HPDE6-E6E7 (cell line): ENCODE measurements at regions not wholly inside any gene's neighbourhood (a gene's known extent, or its start where the extent isn't known, plus 50 kb on each side); places are given as distances from the start of the nearest gene placed in this dataset.
"Not testable (repeated sequence)": the region's sequence is repeated elsewhere in the genome, so short reads cannot be mapped to it uniquely, and the experiment has no call there.

Source experiments
- DNase-seq: peaks from one replicate; pipeline ENCODE4 v3.0.0; 2011; ENCODE audit warnings: missing footprints; ENCODE audit errors: extremely low spot score

- no peak for DNase-seq
Measured at GRCh38 chr3:159723295-159723694, 265.3 kb upstream of the IL12A start.

- no peak for DNase-seq
Measured at GRCh38 chr3:159724627-159725026, 264.0 kb upstream of the IL12A start.

DNA sequence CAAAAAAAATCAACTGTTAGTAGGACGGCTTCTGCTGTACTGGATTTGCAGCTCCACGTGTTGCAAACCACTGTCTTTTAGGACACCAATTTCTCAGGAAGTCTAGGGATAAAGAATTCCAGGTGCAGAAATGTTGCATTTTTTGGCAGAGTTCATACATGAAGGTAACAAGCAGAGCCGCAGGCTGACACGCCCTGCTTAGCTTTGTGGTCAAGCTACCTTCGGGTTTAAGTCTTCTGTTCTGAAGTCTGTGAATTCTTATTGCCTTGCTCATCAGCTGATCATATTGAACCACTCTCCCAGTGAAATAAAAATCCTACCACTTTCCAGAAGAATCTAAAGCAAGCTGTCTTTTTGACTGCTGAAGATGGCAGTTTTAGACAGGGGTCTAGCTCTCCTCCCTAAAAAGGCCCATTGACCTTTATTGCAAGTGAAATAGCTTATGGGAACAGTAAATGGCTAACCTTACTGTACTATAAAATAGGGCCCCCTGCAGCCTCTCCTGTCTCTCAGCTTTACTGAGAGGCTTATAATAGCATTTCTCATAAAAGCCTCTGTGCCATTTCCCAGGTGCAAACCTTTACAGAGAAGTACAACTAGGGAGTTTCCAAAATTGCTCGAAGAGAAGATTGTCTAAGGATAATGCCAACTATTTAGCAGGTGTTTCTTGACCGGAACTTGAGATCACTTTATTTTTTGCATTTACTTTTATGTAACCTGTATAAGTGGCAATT is 262.2 kb upstream of the IL12A start:
- DNase-seq: peak; percentile 84

DNA sequence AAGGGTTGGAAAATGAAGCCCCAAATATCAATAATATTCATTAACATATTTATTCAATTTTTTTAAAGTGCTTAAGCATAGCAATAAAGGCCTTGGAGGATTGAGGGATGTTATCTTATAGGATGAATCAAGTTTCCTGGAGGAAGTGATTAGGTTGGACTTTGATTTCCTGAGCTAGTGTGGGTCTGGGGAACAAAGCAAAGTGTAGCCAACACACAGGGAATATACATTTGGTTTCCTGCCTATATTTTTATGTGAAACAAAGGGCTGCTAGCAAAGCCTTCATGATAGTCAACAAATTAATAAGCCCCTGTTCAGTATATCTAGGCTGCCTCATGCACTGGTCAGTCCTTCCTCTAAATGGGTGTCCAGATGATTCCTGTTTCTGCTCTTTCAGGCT is 261.1 kb upstream of the IL12A start:
- DNase-seq: no peak

DNA sequence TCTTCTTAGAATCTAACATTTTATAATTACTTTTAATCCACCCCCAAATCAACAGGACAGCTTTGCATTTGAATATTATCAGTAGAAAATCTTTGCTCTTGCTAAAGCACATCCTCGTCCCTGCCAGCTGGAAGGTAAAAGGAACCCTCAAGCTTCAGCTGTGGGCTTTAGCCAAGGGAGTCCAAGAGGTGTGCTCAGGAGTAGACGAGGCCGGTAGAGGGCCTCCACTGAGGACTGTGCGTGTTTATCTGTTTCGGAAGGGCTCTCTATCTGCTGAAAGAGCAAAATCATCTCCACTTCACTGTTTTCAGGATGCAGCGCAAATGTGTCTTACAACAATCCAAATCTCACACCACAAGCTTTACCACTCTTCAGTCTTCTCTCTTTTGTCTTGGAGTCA is 257.4 kb upstream of the IL12A start:
- DNase-seq: no peak

GRCh38 chr3:159732172-159733111 is 256.2 kb upstream of the IL12A start:
- DNase-seq: peak; percentile 34

- no peak for DNase-seq
Measured at GRCh38 chr3:159733194-159733860, 255.3 kb upstream of the IL12A start.

DNA sequence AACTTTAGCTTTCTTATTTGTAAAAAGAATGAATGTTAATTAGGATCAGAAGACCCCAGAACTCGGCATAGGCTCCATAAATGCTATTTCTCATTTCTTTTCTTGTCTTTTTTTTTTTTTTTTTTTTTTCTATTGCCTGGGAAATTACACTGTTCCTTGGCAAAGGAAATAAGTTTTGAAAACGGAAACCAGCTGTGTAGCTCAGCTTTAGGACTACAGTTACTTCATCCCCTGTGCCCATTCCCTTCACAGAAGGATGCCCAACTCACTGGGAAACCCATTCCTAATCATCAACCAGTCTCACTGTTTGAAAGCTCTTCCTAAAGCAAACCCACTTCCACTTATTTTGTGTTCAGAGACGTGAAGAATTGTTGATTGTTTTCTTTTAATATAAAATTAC is 254.0 kb upstream of the IL12A start:
- no peak for DNase-seq

DNA sequence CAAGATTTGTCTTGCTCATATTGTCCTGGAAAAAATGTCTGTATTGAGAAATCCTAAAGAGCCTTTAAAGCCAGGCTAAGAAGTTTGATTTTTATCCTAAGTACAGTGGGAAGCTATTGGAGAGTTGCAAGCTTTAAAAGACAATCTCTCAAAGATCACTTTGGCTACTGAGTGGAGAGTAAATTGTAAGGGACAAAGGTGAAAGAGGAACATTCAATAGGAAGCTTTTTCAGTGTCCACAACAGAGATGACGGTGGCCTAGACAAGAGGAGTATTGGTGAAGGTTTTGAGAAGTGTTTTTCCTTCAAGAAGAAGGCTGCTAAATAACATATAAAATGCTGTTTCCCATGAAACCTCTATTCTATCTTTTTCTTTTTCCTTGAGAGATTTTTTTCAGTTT is 249.5 kb upstream of the IL12A start:
- no peak for DNase-seq

GRCh38 chr3:159739969-159740368 is 248.7 kb upstream of the IL12A start:
- DNase-seq: no peak

DNA sequence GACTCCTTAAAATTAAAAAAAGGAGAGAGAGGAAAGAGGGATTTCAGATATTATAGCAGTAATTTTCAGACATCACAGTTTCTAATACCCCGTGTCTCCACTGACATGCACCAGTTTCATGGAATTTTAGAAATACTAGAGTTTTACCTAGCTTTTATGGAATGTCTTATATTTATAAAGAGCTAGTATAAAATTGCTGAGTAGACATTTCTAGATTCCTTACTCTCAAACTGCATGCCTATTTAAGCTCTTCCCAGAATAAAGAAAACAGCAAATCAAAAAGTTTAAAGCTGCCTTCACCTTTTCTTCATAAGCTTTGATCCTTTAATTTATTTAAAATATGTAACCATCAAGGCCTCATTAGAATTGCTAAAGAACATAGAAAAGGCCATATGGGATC is 247.4 kb upstream of the IL12A start:
- no peak for DNase-seq

DNA sequence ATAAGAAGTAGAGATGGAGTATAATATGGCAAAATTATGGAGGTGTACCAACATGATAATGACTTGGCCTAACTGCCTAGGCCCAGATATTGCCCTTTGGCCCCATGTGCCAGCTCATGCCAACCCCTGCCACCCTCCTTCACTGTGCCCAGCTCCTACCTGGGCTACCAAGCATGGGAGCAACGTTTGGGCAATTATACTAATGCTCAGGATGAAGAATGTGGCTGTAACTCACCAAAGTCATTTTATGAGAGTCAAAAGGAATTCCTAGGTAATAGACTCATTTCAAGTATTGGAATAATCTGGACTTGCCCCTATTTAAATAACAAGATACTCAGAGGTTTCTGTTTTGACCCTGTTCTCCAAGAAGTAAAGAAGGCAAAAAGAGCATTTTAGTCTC is 240.2 kb upstream of the IL12A start:
- no peak for DNase-seq

- no peak for DNase-seq
Measured at GRCh38 chr3:159749406-159749805, 239.2 kb upstream of the IL12A start.

DNA sequence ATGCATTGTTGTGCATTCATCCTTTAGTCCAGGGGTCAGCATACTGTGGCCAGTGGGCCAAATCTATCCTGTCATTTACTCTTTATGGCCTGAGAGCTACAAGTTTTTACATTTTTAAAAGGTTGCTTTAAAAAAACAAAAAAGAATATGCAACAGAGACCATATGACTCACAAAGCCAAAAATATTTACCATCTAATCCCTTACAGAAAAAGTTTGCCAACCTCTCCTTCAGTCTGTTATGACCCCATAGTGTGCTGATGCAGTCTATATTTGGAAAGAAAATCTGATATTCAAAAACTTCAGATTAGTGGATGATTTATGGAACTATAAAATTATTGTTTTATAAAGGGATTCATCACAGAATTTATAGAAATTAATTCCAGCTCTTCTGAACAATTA is 237.5 kb upstream of the IL12A start:
- no peak for DNase-seq

GRCh38 chr3:159751752-159752151 is 236.9 kb upstream of the IL12A start:
- no peak for DNase-seq

DNA sequence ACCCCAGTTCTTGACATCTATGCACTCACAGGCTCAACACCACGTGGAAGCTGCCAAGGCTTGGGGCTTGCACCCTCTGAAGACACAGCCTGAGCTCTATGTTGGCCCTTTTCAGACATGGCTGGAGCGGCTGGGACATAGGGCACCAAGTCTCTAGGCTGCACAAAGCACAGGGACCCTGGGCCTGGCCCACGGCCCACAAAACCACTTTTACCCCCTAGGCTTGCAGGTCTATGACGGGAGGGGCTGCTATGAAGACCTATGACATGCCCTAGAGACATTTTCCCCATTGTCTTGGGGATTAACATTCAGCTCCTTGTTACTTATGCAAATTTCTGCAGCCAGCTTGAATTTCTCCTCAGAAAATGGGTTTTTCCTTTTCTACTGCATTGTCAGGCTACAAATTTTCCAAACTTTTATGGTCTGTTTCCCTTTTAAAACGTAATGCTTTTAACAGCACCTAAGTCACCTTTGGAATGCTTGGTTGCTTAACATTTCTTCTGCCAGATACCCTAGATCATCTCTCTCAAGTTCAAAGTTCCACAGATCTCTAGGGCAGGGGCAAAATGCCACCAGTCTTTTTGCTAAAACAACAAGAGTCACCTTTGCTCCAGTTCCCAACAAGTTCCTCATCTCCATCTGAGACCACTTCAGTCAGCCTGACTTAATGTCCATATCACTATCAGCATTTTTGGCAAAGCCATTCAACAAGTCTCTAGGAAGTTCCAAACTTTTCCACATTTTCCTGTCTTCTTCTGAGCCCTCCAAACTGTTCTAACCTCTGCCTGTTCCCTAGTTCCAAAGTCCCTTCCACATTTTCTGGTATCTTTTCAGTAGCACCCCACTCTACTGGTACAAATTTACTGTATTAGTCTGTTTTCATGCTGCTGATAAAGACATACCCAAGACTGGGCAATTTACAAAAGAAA is 232.1 kb upstream of the IL12A start:
- DNase-seq: not testable (repeated sequence)

- no peak for DNase-seq
Measured at GRCh38 chr3:159757341-159758060, 231.1 kb upstream of the IL12A start.

DNA sequence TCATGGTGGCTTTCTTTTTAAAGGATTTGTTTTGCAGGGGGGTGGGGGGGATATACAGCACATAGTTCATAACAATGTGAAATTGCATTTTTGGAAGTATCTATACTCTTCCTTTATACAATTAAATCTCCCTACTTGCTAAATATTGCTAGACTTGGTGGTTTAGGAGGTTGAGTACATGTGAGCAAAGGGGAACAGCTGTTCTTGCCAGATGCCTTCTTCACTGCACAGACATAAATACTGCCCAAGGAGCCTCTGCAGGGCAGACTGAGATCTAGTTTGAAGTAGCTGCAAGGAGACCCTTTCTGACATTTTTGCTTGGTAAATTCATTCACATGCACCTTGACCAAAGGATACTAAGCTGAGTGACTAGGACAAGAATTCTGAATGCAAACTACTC is 228.6 kb upstream of the IL12A start:
- DNase-seq: no peak

- DNase-seq: no peak
Measured at GRCh38 chr3:159761369-159761768, 227.3 kb upstream of the IL12A start.

DNA sequence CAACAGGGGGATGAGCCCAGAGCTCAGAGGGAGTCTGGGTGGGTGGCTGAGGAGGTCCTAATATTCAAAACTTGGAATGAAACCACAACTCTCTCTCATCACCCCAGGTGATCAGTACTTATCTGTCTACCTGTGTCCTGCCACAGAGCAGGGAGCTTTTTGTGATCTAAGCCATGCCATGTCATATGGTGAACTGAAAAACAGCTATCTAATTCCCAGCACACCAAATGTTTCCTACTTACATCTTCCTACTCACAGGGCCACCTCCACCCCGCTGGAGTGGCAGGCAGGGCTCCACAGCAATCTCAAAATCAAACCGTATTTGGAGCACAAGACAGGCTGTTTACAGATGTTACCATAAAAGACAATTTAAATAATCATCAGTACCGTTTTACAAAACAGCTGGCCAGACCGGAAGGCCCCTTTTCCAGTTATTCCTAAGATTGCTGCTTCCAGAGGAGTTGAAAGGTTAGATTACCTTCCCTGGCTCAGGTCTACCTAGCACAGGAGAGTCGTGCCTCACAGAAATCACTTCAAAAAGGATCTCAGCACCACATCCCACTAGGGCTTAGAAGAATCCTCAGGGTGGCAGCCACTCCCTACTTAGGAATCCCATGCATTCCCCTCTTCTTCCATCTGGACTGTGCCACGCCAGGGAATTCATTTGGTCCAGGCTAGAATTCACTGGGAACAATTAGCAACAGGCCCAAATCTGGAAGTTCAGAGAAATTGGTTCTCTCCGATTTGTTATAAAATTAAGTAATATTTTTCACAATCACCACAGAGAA is 226.6 kb upstream of the IL12A start:
- no peak for DNase-seq
